GM23338 (cell line): ENCODE measurements at regions not wholly inside any gene's neighbourhood (a gene's known extent, or its start where the extent isn't known, plus 50 kb on each side); places are given as distances from the start of the nearest gene placed in this dataset.

Experiments
- ATAC-seq: fragments of 200-7000 bp; cut with Tn5 transposase; 3 replicates; pipeline ENCODE4 v1.9.1; 2020
- DNase-seq: peaks from one replicate; pipeline ENCODE4 v3.0.0-alpha.2; 2015; ENCODE audit warnings: low spot score
- H2AFZ ChIP-seq: fragments of 200-600 bp; sonication (generic); 2 replicates; pipeline ENCODE4 v1.8.0; 2016; ENCODE audit warnings: antibody characterized with exemption, mild to moderate bottlenecking, moderate library complexity
- H3F3A ChIP-seq: fragments of 200-600 bp; sonication (generic); replicated peaks from 2 replicates; pipeline ENCODE4 v1.8.0; 2017; ENCODE audit warnings: antibody characterized with exemption, mixed run types, low read depth
- H3K27ac ChIP-seq: fragments of 200-600 bp; sonication (generic); 2 replicates; pipeline ENCODE4 v1.6.1; 2016; ENCODE audit warnings: low read depth
- H3K27me3 ChIP-seq: fragments of 200-600 bp; sonication (generic); 2 replicates; pipeline ENCODE4 v1.8.0; 2016; ENCODE audit warnings: mild to moderate bottlenecking, mixed run types, moderate library complexity; ENCODE audit not compliant: insufficient read depth
- H3K36me3 ChIP-seq: fragments of 200-600 bp; sonication (generic); 2 replicates; pipeline ENCODE4 v1.8.0; 2016; ENCODE audit warnings: mild to moderate bottlenecking; ENCODE audit not compliant: insufficient read depth
- H3K4me1 ChIP-seq: fragments of 200-600 bp; sonication (generic); 2 replicates; pipeline ENCODE4 v1.8.0; 2016; ENCODE audit warnings: mild to moderate bottlenecking, moderate library complexity; ENCODE audit not compliant: insufficient read depth
- H3K4me2 ChIP-seq: fragments of 200-600 bp; sonication (generic); 2 replicates; pipeline ENCODE4 v1.7.1; 2017; ENCODE audit warnings: mixed run types
- H3K4me3 ChIP-seq: fragments of 200-600 bp; sonication (generic); 2 replicates; pipeline ENCODE4 v1.6.1; 2016; ENCODE audit warnings: mixed run types
- H3K79me2 ChIP-seq: fragments of 200-600 bp; sonication (generic); replicated peaks from 2 replicates; pipeline ENCODE4 v1.8.0; 2017; ENCODE audit warnings: mild to moderate bottlenecking; ENCODE audit not compliant: insufficient read depth
- H3K9me2 ChIP-seq: fragments of 200-600 bp; sonication (generic); 2 replicates; pipeline ENCODE4 v1.8.0; 2017; ENCODE audit not compliant: insufficient read depth
- H4K20me1 ChIP-seq: fragments of 200-600 bp; sonication (generic); replicated peaks from 2 replicates; pipeline ENCODE4 v1.8.0; 2017; ENCODE audit warnings: mild to moderate bottlenecking; ENCODE audit not compliant: insufficient read depth
- H3K27ac Mint-ChIP-seq: 2 replicates; pipeline ENCODE4 v1.8.0; 2020; ENCODE audit warnings: inconsistent platforms, mild to moderate bottlenecking, moderate library complexity, mixed read lengths
- H3K27me3 Mint-ChIP-seq: 3 replicates; pipeline ENCODE4 v1.8.0; 2022; ENCODE audit warnings: low read depth, mild to moderate bottlenecking, moderate library complexity, mixed read lengths, inconsistent platforms; ENCODE audit not compliant: insufficient read depth, poor library complexity
- H3K36me3 Mint-ChIP-seq: 3 replicates; pipeline ENCODE4 v1.8.0; 2021; ENCODE audit warnings: low read depth, mild to moderate bottlenecking, inconsistent platforms, moderate library complexity, mixed read lengths
- H3K4me1 Mint-ChIP-seq: 3 replicates; pipeline ENCODE4 v1.8.0; 2020; ENCODE audit warnings: mild to moderate bottlenecking, inconsistent platforms, mixed read lengths
- H3K4me3 Mint-ChIP-seq: 3 replicates; pipeline ENCODE4 v1.8.0; 2021; ENCODE audit warnings: moderate library complexity, mild to moderate bottlenecking, inconsistent platforms, mixed read lengths
- H3K9me3 Mint-ChIP-seq: 3 replicates; pipeline ENCODE4 v1.8.0; 2020; ENCODE audit warnings: moderate library complexity, mild to moderate bottlenecking, inconsistent platforms, mixed read lengths
- CREB1 ChIP-seq: fragments of 250-450 bp; sonication (Bioruptor Pico); IDR thresholded peaks from 2 replicates; pipeline ENCODE4 v1.5.0; 2020; ENCODE audit warnings: low read depth, mild to moderate bottlenecking, moderate library complexity
- EZH2 ChIP-seq: fragments of 200-600 bp; sonication (generic); IDR thresholded peaks from one replicate; pipeline ENCODE4 v1.8.0; 2017; ENCODE audit warnings: antibody characterized with exemption, mild to moderate bottlenecking, low read depth; ENCODE audit not compliant: unreplicated experiment
- EZH2phosphoT487 ChIP-seq: fragments of 200-600 bp; sonication (generic); IDR thresholded peaks from one replicate; pipeline ENCODE4 v1.8.1; 2018; ENCODE audit warnings: antibody characterized with exemption; ENCODE audit not compliant: unreplicated experiment
- JUNB ChIP-seq: IDR thresholded peaks from one replicate; pipeline ENCODE4 v1.6.1; 2016; ENCODE audit warnings: antibody characterized with exemption; ENCODE audit not compliant: unreplicated experiment
- NANOG ChIP-seq: IDR thresholded peaks from 2 replicates; pipeline ENCODE4 v1.6.1; 2016; ENCODE audit warnings: antibody characterized with exemption, borderline replicate concordance
- POLR2AphosphoS5 ChIP-seq: IDR thresholded peaks from 2 replicates; pipeline ENCODE4 v1.6.1; 2016; ENCODE audit warnings: antibody characterized with exemption, low read depth
- ZNF462 ChIP-seq: fragments of 250-450 bp; sonication (Bioruptor Pico); IDR thresholded peaks from 2 replicates; pipeline ENCODE4 v1.5.0; 2020; ENCODE audit warnings: mild to moderate bottlenecking, moderate library complexity
- TF ChIP-seq, protein P1 (sequence below): IDR thresholded peaks from 2 replicates; pipeline ENCODE4 v1.6.1; 2016; ENCODE audit warnings: antibody characterized with exemption
- TF ChIP-seq, protein P2 (sequence below): IDR thresholded peaks from one replicate; pipeline ENCODE4 v1.6.1; 2018; ENCODE audit warnings: antibody characterized with exemption; ENCODE audit not compliant: unreplicated experiment

- H3K79me2 ChIP-seq = no peaks in the 10 kb centered on the region
- H3K4me3 ChIP-seq = no peak overlapping the region
- no peak overlapping the region for H3K27ac ChIP-seq
- TF ChIP-seq, protein P1, sequence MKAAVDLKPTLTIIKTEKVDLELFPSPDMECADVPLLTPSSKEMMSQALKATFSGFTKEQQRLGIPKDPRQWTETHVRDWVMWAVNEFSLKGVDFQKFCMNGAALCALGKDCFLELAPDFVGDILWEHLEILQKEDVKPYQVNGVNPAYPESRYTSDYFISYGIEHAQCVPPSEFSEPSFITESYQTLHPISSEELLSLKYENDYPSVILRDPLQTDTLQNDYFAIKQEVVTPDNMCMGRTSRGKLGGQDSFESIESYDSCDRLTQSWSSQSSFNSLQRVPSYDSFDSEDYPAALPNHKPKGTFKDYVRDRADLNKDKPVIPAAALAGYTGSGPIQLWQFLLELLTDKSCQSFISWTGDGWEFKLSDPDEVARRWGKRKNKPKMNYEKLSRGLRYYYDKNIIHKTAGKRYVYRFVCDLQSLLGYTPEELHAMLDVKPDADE = no peak
- TF ChIP-seq CREB1 (no peak), EZH2 (no peak), JUNB (no peak), POLR2AphosphoS5 (no peak), NANOG (no peak), EZH2phosphoT487 (no peak), ZNF462 (no peak)
- TF ChIP-seq, protein P2, sequence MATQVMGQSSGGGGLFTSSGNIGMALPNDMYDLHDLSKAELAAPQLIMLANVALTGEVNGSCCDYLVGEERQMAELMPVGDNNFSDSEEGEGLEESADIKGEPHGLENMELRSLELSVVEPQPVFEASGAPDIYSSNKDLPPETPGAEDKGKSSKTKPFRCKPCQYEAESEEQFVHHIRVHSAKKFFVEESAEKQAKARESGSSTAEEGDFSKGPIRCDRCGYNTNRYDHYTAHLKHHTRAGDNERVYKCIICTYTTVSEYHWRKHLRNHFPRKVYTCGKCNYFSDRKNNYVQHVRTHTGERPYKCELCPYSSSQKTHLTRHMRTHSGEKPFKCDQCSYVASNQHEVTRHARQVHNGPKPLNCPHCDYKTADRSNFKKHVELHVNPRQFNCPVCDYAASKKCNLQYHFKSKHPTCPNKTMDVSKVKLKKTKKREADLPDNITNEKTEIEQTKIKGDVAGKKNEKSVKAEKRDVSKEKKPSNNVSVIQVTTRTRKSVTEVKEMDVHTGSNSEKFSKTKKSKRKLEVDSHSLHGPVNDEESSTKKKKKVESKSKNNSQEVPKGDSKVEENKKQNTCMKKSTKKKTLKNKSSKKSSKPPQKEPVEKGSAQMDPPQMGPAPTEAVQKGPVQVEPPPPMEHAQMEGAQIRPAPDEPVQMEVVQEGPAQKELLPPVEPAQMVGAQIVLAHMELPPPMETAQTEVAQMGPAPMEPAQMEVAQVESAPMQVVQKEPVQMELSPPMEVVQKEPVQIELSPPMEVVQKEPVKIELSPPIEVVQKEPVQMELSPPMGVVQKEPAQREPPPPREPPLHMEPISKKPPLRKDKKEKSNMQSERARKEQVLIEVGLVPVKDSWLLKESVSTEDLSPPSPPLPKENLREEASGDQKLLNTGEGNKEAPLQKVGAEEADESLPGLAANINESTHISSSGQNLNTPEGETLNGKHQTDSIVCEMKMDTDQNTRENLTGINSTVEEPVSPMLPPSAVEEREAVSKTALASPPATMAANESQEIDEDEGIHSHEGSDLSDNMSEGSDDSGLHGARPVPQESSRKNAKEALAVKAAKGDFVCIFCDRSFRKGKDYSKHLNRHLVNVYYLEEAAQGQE = no peak
- Mint-ChIP-seq H3K27ac (no peak overlapping the region), H3K4me1 (peaks cover 39% of the 10 kb centered on the region), H3K27me3 (peaks cover 12% of the 10 kb centered on the region), H3K36me3 (peaks cover 2% of the 10 kb centered on the region; the same call in 1 of the 3 replicates), H3K4me3 (no peak overlapping the region), H3K9me3 (peaks cover 4% of the 10 kb centered on the region; the same call in 1 of the 3 replicates)
- no peaks in the 10 kb centered on the region for H3F3A ChIP-seq
- DNase-seq (no peak), ATAC-seq (no peak)
- no peaks in the 10 kb centered on the region for H4K20me1 ChIP-seq
- no peaks in the 10 kb centered on the region for H3K9me2 ChIP-seq
- peaks cover 16% of the 10 kb centered on the region for H3K4me1 ChIP-seq
- no peak overlapping the region for H2AFZ ChIP-seq
- H3K27me3 ChIP-seq = no peaks in the 10 kb centered on the region
- no peaks in the 10 kb centered on the region for H3K36me3 ChIP-seq
- no peak overlapping the region for H3K4me2 ChIP-seq
Observed at GRCh38 chr6:40323881-40324634, 263.1 kb downstream of the LRFN2 start.
